ENCODE measurements at regions not wholly inside any gene's neighbourhood (a gene's known extent, or its start where the extent isn't known, plus 50 kb on each side); places are given as distances from the start of the nearest gene placed in this dataset.

- TF ChIP-seq, protein P1, sequence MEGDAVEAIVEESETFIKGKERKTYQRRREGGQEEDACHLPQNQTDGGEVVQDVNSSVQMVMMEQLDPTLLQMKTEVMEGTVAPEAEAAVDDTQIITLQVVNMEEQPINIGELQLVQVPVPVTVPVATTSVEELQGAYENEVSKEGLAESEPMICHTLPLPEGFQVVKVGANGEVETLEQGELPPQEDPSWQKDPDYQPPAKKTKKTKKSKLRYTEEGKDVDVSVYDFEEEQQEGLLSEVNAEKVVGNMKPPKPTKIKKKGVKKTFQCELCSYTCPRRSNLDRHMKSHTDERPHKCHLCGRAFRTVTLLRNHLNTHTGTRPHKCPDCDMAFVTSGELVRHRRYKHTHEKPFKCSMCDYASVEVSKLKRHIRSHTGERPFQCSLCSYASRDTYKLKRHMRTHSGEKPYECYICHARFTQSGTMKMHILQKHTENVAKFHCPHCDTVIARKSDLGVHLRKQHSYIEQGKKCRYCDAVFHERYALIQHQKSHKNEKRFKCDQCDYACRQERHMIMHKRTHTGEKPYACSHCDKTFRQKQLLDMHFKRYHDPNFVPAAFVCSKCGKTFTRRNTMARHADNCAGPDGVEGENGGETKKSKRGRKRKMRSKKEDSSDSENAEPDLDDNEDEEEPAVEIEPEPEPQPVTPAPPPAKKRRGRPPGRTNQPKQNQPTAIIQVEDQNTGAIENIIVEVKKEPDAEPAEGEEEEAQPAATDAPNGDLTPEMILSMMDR (IDR thresholded peaks at IDR 0.05; ENCODE audit: borderline replicate concordance, extremely low read depth, insufficient read depth): no peak
- DNase-seq (no peak), FAIRE-seq (no peak)
These were observed 118.3 kb upstream of the SERPIND1 start for GRCh38 chr22:20655623-20656022.

GRCh38 chr22:20656516-20656901 is 117.4 kb upstream of the SERPIND1 start:
- intact Hi-C loops (cut with DNase I): no loop called here
- Histone ChIP-seq H3K27me3 (ENCODE audit: control insufficient read depth, insufficient read depth, low read length) (peaks cover 2% of the 10 kb centered on the region), H3K9me3 (ENCODE audit: control insufficient read depth in 2 of 3, insufficient read depth in 1 of 3, low read length in 3 of 3) (no peaks in the 10 kb centered on the region), H3K36me3 (ENCODE audit: control insufficient read depth in 2 of 3, insufficient read depth in 3 of 3, low read length in 3 of 3) (no peaks in the 10 kb centered on the region), H3K27ac (ENCODE audit: low read depth in 2 of 2, low read length in 2 of 2) (no peak overlapping the region), H3K4me3 (ENCODE audit: low read length in 3 of 3) (no peak overlapping the region), H3K9ac (ENCODE audit: low read length in 3 of 3) (no peak overlapping the region), H3K4me1 (ENCODE audit: control insufficient read depth in 2 of 3, insufficient read depth in 2 of 3, low read depth in 1 of 3, low read length in 3 of 3) (no peaks in the 10 kb centered on the region)
- FAIRE-seq (no peak), DNase-seq (no peak)
- TF ChIP-seq, protein P1 (IDR thresholded peaks at IDR 0.05; ENCODE audit: borderline replicate concordance, extremely low read depth, insufficient read depth): no peak

More at GRCh38 chr22:20655623-20656022, 118.3 kb upstream of the SERPIND1 start:
- no peak overlapping the region for H3K27ac ChIP-seq (ENCODE audit: low read depth in 2 of 2, low read length in 2 of 2)
- no peak overlapping the region for H3K9ac ChIP-seq (ENCODE audit: low read length in 3 of 3)
- H3K4me3 ChIP-seq (ENCODE audit: low read length in 3 of 3): no peak overlapping the region
- H3K9me3 ChIP-seq (ENCODE audit: control insufficient read depth in 2 of 3, insufficient read depth in 1 of 3, low read length in 3 of 3): no peaks in the 10 kb centered on the region
- no peaks in the 10 kb centered on the region for H3K36me3 ChIP-seq (ENCODE audit: control insufficient read depth in 2 of 3, insufficient read depth in 3 of 3, low read length in 3 of 3)
- H3K4me1 ChIP-seq (ENCODE audit: control insufficient read depth in 2 of 3, insufficient read depth in 2 of 3, low read depth in 1 of 3, low read length in 3 of 3): no peaks in the 10 kb centered on the region
- intact Hi-C loops (cut with DNase I): no loop called here
- peaks cover 2% of the 10 kb centered on the region for H3K27me3 ChIP-seq (ENCODE audit: control insufficient read depth, insufficient read depth, low read length)

GRCh38 chr22:20656902-20657836 is 116.7 kb upstream of the SERPIND1 start:
- TF ChIP-seq, protein P1 (IDR thresholded peaks at IDR 0.05; ENCODE audit: borderline replicate concordance, extremely low read depth, insufficient read depth): no peak
- H3K27ac ChIP-seq (ENCODE audit: low read depth in 2 of 2, low read length in 2 of 2): no peak overlapping the region
- H3K36me3 ChIP-seq (ENCODE audit: control insufficient read depth in 2 of 3, insufficient read depth in 3 of 3, low read length in 3 of 3): no peaks in the 10 kb centered on the region
- no peak overlapping the region for H3K4me3 ChIP-seq (ENCODE audit: low read length in 3 of 3)
- FAIRE-seq: no peak
- intact Hi-C loops (cut with DNase I): no loop called here
- H3K27me3 ChIP-seq (ENCODE audit: control insufficient read depth, insufficient read depth, low read length): peaks cover 2% of the 10 kb centered on the region
- no peak overlapping the region for H3K9ac ChIP-seq (ENCODE audit: low read length in 3 of 3)
- peak in 1 of 5 donors; percentile 21 for DNase-seq
- no peaks in the 10 kb centered on the region for H3K9me3 ChIP-seq (ENCODE audit: control insufficient read depth in 2 of 3, insufficient read depth in 1 of 3, low read length in 3 of 3)
- H3K4me1 ChIP-seq (ENCODE audit: control insufficient read depth in 2 of 3, insufficient read depth in 2 of 3, low read depth in 1 of 3, low read length in 3 of 3): no peaks in the 10 kb centered on the region
